Heart right ventricle (tissue), 16 donors: ENCODE measurements at regions not wholly inside any gene's neighbourhood (a gene's known extent, or its start where the extent isn't known, plus 50 kb on each side); places are given as distances from the start of the nearest gene placed in this dataset.

Experiments used
- ATAC-seq, 8 donors: fragments of 200-7000 bp; cut with Tn5 transposase; one replicate each; pipeline ENCODE4 v1.9.1; 2020; ENCODE audit warnings: mild to moderate bottlenecking in 8 of 8, moderate library complexity in 8 of 8, moderate number of reproducible peaks in 1 of 8
- DNase-seq, 2 donors: peaks; one replicate each; pipeline ENCODE4 v3.0.0-alpha.2; 2020
- H3K27ac ChIP-seq, 10 donors: fragments of 200-600 bp; sonication (generic) in 2 of 10; one replicate each; pipeline versions ENCODE4 v1.5.0 to v1.8.0; 2020 to 2022; ENCODE audit warnings: mild to moderate bottlenecking in 3 of 10
- H3K27me3 ChIP-seq, 7 donors: fragments of 200-600 bp; one replicate each; pipeline ENCODE4 v1.8.0; 2021 to 2022; ENCODE audit warnings: mild to moderate bottlenecking in 2 of 7
- H3K36me3 ChIP-seq, 9 donors: fragments of 200-600 bp; sonication (generic) in 1 of 9; one replicate each; pipeline versions ENCODE4 v1.5.0 to v1.8.0; 2020 to 2022; ENCODE audit warnings: mild to moderate bottlenecking in 2 of 9
- H3K4me1 ChIP-seq, 9 donors: fragments of 200-600 bp; sonication (generic) in 1 of 9; one replicate each; pipeline versions ENCODE4 v1.5.0 to v1.8.0; 2020 to 2022; ENCODE audit warnings: mild to moderate bottlenecking in 4 of 9
- H3K4me3 ChIP-seq, 10 donors: fragments of 200-600 bp; sonication (generic) in 2 of 10; one replicate each; pipeline versions ENCODE4 v1.5.0 to v1.8.0; 2020 to 2022; ENCODE audit warnings: mild to moderate bottlenecking in 7 of 10, moderate library complexity in 2 of 10
- H3K9me3 ChIP-seq, 11 donors: fragments of 200-600 bp in 10 of 11; sonication (generic) in 2 of 11; one replicate each; pipeline versions ENCODE4 v1.5.0 to v1.8.0; 2013 to 2022; ENCODE audit warnings: mild to moderate bottlenecking in 2 of 11, control low read depth in 1 of 11, moderate library complexity in 1 of 11
- WGBS, 2 donors: extraction: QIAGEN DNeasy Blood & Tissue Kit; methylation state at CpG; one replicate each; pipeline ENCODE4 v1.1.7; 2013; ENCODE audit warnings: inconsistent platforms in 1 of 2; 5-methylcytosine and 5-hydroxymethylcytosine counted together
- intact Hi-C, 10 donors: fragments of 100-400 bp; cut with DNase I; formaldehyde crosslinking; loops; one replicate each; pipeline versions ENCODE4 v1.11.1 to v1.14.2; 2022
- TF ChIP-seq, protein P1 (sequence below), 9 donors: fragments of 200-600 bp; sonication (generic) in 2 of 9; IDR thresholded peaks; one replicate each; pipeline versions ENCODE4 v1.5.0 to v1.8.0; 2021 to 2022; ENCODE audit warnings: antibody characterized with exemption in 9 of 9, mild to moderate bottlenecking in 5 of 9, moderate library complexity in 1 of 9
- donor health status: Arrhythmogenic right ventricular cardiomyopathy.
- donor health status: ischemic (EF 13 %, LVEDD 7.1; RV severe dilation, severe dysfunction).
- donor health status: healthy with polysubstance abuse.
- donor health status: DM: no; HTN: yes; CAD: no.
- donor health status: DM: no; HTN: no; CAD: no.
- donor health status: ischemic (EF 25% LVEDD 6.9; RV normal size, moderate dysfunction).
- donor health status: ischemic (EF 25% LVEDD 5.7; RV mildly dilated, moderate dysfunction).
- donor health status: healthy.
- donor health status: DM: yes; HTN: yes; CAD: no.
- donor health status: Ischemic cardiomyopathy.
- donor health status: ischemic (EF 35%, LVEDD 5.7; RV mildly dilated, moderate dysfunction).
- donor health status: nonischemic (EF 11% LVEDD 7.7; RV severe dilation, severe dysfunction).
- donor health status: DM: yes; HTN: yes; CAD: no.
- donor health status: PGD.
- donor health status: ischemic (EF 29% LVEDD 5.4; RV normal size, mild dysfunction).
- donor health status: nonischemic (EF 23%, LVEDD 6.1; RV moderate dilation, normal function).

DNA sequence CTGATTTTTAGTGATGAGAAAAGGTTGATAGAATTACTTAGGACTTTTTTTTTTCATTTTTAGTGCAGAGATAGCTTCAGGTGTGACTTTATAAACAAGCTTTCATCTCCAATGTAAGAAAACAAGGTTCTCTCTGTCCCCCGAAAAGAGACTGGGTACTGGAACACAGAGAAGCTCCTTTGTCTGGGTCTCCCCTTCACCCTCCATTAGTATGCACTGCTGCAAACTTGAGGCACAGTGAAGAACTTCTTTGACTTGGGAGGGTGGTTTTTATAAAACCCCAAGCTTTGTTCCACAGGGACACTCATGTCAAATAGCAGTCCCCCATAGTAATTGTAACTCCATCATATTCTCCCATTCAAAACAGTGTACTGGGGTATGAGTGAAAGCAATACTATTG, 93.5 kb upstream of the SOX2 start:
- ATAC-seq (no peak), DNase-seq (no peak)
- intact Hi-C loops: no loop called here
- TF ChIP-seq, protein P1, sequence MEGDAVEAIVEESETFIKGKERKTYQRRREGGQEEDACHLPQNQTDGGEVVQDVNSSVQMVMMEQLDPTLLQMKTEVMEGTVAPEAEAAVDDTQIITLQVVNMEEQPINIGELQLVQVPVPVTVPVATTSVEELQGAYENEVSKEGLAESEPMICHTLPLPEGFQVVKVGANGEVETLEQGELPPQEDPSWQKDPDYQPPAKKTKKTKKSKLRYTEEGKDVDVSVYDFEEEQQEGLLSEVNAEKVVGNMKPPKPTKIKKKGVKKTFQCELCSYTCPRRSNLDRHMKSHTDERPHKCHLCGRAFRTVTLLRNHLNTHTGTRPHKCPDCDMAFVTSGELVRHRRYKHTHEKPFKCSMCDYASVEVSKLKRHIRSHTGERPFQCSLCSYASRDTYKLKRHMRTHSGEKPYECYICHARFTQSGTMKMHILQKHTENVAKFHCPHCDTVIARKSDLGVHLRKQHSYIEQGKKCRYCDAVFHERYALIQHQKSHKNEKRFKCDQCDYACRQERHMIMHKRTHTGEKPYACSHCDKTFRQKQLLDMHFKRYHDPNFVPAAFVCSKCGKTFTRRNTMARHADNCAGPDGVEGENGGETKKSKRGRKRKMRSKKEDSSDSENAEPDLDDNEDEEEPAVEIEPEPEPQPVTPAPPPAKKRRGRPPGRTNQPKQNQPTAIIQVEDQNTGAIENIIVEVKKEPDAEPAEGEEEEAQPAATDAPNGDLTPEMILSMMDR (IDR thresholded peaks at IDR 0.05): no peak
- Histone ChIP-seq H3K27ac (no peak overlapping the region), H3K36me3 (no peaks in the 10 kb centered on the region), H3K4me1 (no peaks in the 10 kb centered on the region), H3K9me3 (no peaks in the 10 kb centered on the region), H3K4me3 (no peak overlapping the region), H3K27me3 (no peaks in the 10 kb centered on the region)
- 80% methylated on average over 1 of the region's 1 CpG for WGBS, 2 donors

DNA sequence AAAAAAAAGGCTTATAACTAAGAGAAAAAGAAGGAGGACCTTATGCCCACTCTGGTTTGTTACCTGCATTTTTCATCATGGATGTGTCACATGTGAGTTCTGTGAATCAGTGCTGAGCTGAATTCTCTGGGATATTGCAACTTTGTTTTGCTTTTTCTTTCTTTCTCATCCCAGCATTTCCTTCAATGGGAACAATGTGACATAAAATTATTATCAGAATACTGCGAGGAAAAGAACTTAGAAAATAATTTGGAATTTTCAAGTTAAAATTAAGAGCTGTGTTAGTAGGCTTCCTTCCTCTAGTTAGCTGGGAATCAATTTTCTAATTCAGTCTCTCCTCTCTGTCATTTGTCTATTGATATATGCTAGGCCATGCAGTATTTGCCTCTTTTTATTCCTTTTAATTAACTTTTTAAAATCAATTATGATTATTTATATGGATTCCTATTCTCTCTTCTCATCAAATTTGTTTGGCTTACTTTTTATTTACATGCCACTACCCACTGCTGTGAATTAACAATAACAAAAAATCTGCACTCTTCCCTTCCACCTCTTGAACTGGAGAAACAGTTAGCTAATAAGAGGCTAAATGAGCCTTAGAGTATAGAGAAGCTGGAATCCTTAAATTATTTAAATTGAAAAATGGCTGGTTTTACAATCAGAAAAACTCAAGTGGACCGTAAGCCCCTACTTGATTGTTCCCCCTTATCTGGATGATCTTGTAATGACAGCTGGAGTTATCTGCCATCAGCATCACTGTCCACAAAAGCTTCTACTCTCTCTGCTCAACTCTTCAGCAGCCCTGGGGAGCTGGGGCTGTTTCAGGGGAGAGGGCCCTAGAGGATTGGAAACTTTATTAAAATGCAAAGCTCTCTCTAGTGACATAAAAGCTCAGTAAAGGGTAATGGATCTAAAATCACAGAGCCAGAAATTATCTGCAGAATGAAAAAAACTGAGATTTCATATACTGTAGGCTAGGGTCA, 95.3 kb upstream of the SOX2 start:
- TF ChIP-seq, protein P1 (IDR thresholded peaks at IDR 0.05): no peak
- intact Hi-C loops: no loop called here
- 82 to 89% methylated on average over 2 of the region's 2 CpGs for WGBS, 2 donors
- no peak for DNase-seq
- no peak for ATAC-seq
- no peak overlapping the region for H3K4me3 ChIP-seq
- no peaks in the 10 kb centered on the region for H3K9me3 ChIP-seq
- H3K27ac ChIP-seq: no peak overlapping the region
- H3K36me3 ChIP-seq: no peaks in the 10 kb centered on the region
- no peaks in the 10 kb centered on the region for H3K27me3 ChIP-seq
- H3K4me1 ChIP-seq: no peaks in the 10 kb centered on the region

DNA sequence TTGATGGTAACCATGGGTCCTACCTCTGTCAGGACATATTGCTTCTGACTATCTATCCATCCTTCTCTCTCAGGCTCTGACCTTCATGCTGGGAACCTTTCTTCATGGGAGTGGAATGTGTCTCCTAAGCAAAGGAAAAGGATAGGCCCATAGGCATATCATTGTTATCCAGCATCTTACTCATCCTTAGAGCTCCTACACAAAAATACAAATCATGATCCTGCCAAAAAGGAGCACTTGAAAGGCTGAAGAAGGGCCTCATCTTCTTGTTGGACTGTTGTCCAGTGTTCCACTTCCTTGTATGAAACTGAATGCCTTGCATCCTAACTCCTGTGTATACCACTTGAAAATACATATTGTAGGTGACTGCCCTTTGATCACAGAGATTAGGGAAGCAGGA, 96.1 kb upstream of the SOX2 start:
- Histone ChIP-seq H3K36me3 (no peaks in the 10 kb centered on the region), H3K9me3 (no peaks in the 10 kb centered on the region), H3K4me3 (no peak overlapping the region), H3K27me3 (no peaks in the 10 kb centered on the region), H3K4me1 (no peaks in the 10 kb centered on the region), H3K27ac (no peak overlapping the region)
- no peak for ATAC-seq
- intact Hi-C loops: no loop called here
- TF ChIP-seq, protein P1 (IDR thresholded peaks at IDR 0.05): no peak
- no peak for DNase-seq

DNA sequence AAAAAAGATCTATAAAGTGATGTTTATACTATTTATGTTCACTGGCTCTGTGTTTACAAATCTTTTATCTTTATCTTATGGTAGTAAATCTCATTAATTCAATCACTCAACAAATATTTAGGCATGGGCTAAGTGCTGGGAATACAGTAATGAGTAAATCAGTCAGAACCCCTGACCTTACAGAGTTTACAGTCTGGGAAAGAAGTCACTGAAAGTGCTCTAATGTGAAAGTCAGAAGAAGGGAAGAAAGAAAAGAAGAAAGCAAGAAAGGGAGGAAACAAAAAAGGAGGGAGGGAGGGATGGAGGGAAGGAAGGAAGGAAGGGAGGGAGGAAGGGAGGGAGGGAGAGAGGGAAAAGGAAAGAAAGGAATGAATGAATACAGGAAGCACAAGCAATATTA, 96.8 kb upstream of the SOX2 start:
- intact Hi-C loops: no loop called here
- TF ChIP-seq, protein P1 (IDR thresholded peaks at IDR 0.05): no peak
- no peak for ATAC-seq

More for the DNA sequence above, 96.8 kb upstream of the SOX2 start:
- no peaks in the 10 kb centered on the region for H3K36me3 ChIP-seq
- DNase-seq: no peak
- no peaks in the 10 kb centered on the region for H3K9me3 ChIP-seq
- H3K27me3 ChIP-seq: no peaks in the 10 kb centered on the region
- H3K4me1 ChIP-seq: no peaks in the 10 kb centered on the region
- H3K4me3 ChIP-seq: no peak overlapping the region
- no peak overlapping the region for H3K27ac ChIP-seq
